H1 (cell line): ENCODE measurements at regions not wholly inside any gene's neighbourhood (a gene's known extent, or its start where the extent isn't known, plus 50 kb on each side); places are given as distances from the start of the nearest gene placed in this dataset.

Experiments used
- CTCF ChIA-PET: fragments of 300-600 bp; sonication (Branson Sonifier 250); formaldehyde crosslinking; loops from one replicate; lab custom pipeline; 2021; ENCODE audit not compliant: partially characterized antibody; lab: Charles Lee
- POLR2A ChIA-PET: fragments of 300-600 bp; sonication (Branson Sonifier 250); formaldehyde crosslinking; loops from one replicate; lab custom pipeline; 2021; ENCODE audit warnings: inconsistent platforms; ENCODE audit not compliant: partially characterized antibody; lab: Charles Lee
- DNase-seq, 2 experiments: peaks; one replicate each; pipeline versions ENCODE4 v3.0.0 to v3.0.0-alpha.2; 2010 to 2022; ENCODE audit warnings: low spot score in 2 of 2, low read depth in 1 of 2, mixed read lengths in 1 of 2
- FAIRE-seq: peaks from 2 replicates; lab custom pipeline; 2011; peaks lifted over from hg19 to GRCh38; lab: Jason Lieb, UNC
- H2AFZ ChIP-seq: 2 replicates; pipeline ENCODE4 v1.8.1; 2012; ENCODE audit warnings: low read length, inconsistent platforms
- H2AK5ac ChIP-seq: 2 replicates; pipeline ENCODE4 v1.6.1; 2013; ENCODE audit warnings: low read depth, low read length
- H2BK120ac ChIP-seq: replicated peaks from 2 replicates; pipeline ENCODE3; 2013; ENCODE audit warnings: low read depth, low read length, inconsistent platforms
- H2BK12ac ChIP-seq: 2 replicates; pipeline ENCODE4 v1.6.1; 2013; ENCODE audit warnings: low read depth, low read length
- H2BK15ac ChIP-seq: 2 replicates; pipeline ENCODE4 v1.6.1; 2013; ENCODE audit warnings: low read length
- H2BK20ac ChIP-seq: 2 replicates; pipeline ENCODE4 v1.6.1; 2013; ENCODE audit warnings: low read length
- H2BK5ac ChIP-seq: 2 replicates; pipeline ENCODE4 v1.6.1; 2013; ENCODE audit warnings: low read depth, low read length
- H3K14ac ChIP-seq: 2 replicates; pipeline ENCODE4 v1.6.1; 2013; ENCODE audit warnings: inconsistent platforms; ENCODE audit not compliant: insufficient read length
- H3K18ac ChIP-seq: 2 replicates; pipeline ENCODE4 v1.6.1; 2013; ENCODE audit warnings: low read length; ENCODE audit errors: extremely low read depth
- H3K23ac ChIP-seq: 2 replicates; pipeline ENCODE4 v1.6.1; 2013; ENCODE audit warnings: inconsistent platforms; ENCODE audit not compliant: insufficient read length
- H3K23me2 ChIP-seq: 2 replicates; pipeline ENCODE4 v1.6.1; 2013; ENCODE audit warnings: low read depth, low read length
- H3K27ac ChIP-seq: 2 replicates; pipeline ENCODE4 v1.6.1; 2011; ENCODE audit warnings: low read depth, low read length, inconsistent platforms
- H3K27me3 ChIP-seq, 4 experiments: replicated peaks in 1 of 4; 1 replicate in 1 of 4; 2 replicates in 3 of 4; pipeline versions ENCODE4 v1.6.1 to v1.8.1; 2011 to 2013; ENCODE audit warnings: low read length in 3 of 4, mild to moderate bottlenecking in 3 of 4, inconsistent platforms in 2 of 4, mixed read lengths in 2 of 4, moderate library complexity in 1 of 4; ENCODE audit not compliant: control insufficient read depth in 3 of 4, insufficient read depth in 3 of 4; ENCODE audit errors: extremely low read depth in 1 of 4
- H3K36me3 ChIP-seq, 4 experiments: 2 replicates each; pipeline versions ENCODE4 v1.6.1 to v1.8.1; 2011 to 2013; ENCODE audit warnings: mild to moderate bottlenecking in 4 of 4, low read length in 3 of 4, moderate library complexity in 2 of 4, control low read depth in 1 of 4, inconsistent platforms in 1 of 4; ENCODE audit not compliant: insufficient read depth in 4 of 4, control insufficient read depth in 2 of 4
- H3K4ac ChIP-seq: replicated peaks from 2 replicates; pipeline ENCODE3; 2013; ENCODE audit warnings: low read length, low read depth, mixed read lengths, inconsistent platforms; ENCODE audit not compliant: insufficient read length
- H3K4me1 ChIP-seq, 4 experiments: replicated peaks in 1 of 4; 1 replicate in 1 of 4; 2 replicates in 3 of 4; pipeline versions ENCODE4 v1.6.1 to v1.8.1; 2011 to 2013; ENCODE audit warnings: low read length in 3 of 4, inconsistent platforms in 2 of 4, mixed read lengths in 1 of 4; ENCODE audit not compliant: insufficient read depth in 4 of 4, control insufficient read depth in 3 of 4
- H3K4me2 ChIP-seq, 2 experiments: 2 replicates each; pipeline versions ENCODE4 v1.6.1 to v1.8.1; 2011 to 2013; ENCODE audit warnings: low read depth in 2 of 2, low read length in 2 of 2, control low read depth in 1 of 2, inconsistent platforms in 1 of 2, mild to moderate bottlenecking in 1 of 2; ENCODE audit not compliant: insufficient read depth in 1 of 2
- H3K4me3 ChIP-seq, 4 experiments: fragments of 200-600, 300-600 bp in 1 of 4; sonication (generic), shearing (Covaris generic), sonication (Bioruptor Twin) in 1 of 4; 2 replicates each; pipeline versions ENCODE4 v1.5.1 to v1.8.1; 2011 to 2016; ENCODE audit warnings: low read length in 4 of 4, low read depth in 3 of 4, control low read depth in 2 of 4, inconsistent platforms in 2 of 4, mild to moderate bottlenecking in 2 of 4, mixed read lengths in 1 of 4, moderate library complexity in 1 of 4; ENCODE audit not compliant: insufficient read depth in 2 of 4; ENCODE audit errors: extremely low read depth in 1 of 4
- H3K56ac ChIP-seq: replicated peaks from 2 replicates; pipeline ENCODE3; 2013; ENCODE audit warnings: low read depth, mild to moderate bottlenecking, mixed read lengths, low read length, inconsistent platforms; ENCODE audit not compliant: insufficient read length
- H3K79me1 ChIP-seq: 2 replicates; pipeline ENCODE4 v1.6.1; 2013; ENCODE audit warnings: low read depth, low read length, control low read depth
- H3K79me2 ChIP-seq, 2 experiments: 2 replicates each; pipeline versions ENCODE4 v1.6.1 to v1.8.1; 2012 to 2013; ENCODE audit warnings: low read length in 2 of 2, mild to moderate bottlenecking in 2 of 2, inconsistent platforms in 1 of 2; ENCODE audit not compliant: insufficient read depth in 2 of 2, control insufficient read depth in 1 of 2
- H3K9ac ChIP-seq, 4 experiments: replicated peaks in 1 of 4; 1 replicate in 1 of 4; 2 replicates in 3 of 4; pipeline versions ENCODE4 v1.6.1 to v1.8.1; 2011 to 2013; ENCODE audit warnings: low read depth in 3 of 4, low read length in 3 of 4, control low read depth in 2 of 4, mild to moderate bottlenecking in 2 of 4, moderate library complexity in 2 of 4, inconsistent platforms in 1 of 4; ENCODE audit errors: extremely low read depth in 1 of 4
- H3K9me3 ChIP-seq, 2 experiments: 2 replicates each; pipeline versions ENCODE4 v1.6.1 to v1.8.1; 2012 to 2013; ENCODE audit warnings: mild to moderate bottlenecking in 2 of 2, moderate library complexity in 2 of 2, control low read depth in 1 of 2, inconsistent platforms in 1 of 2, low read depth in 1 of 2, low read length in 1 of 2, mixed read lengths in 1 of 2; ENCODE audit not compliant: insufficient read depth in 2 of 2
- H4K20me1 ChIP-seq, 2 experiments: replicated peaks in 1 of 2; 2 replicates each; pipeline versions ENCODE3 to v1.8.1; 2011 to 2013; ENCODE audit warnings: inconsistent platforms in 2 of 2, low read length in 2 of 2, mild to moderate bottlenecking in 1 of 2; ENCODE audit not compliant: insufficient read depth in 2 of 2, control insufficient read depth in 1 of 2
- H4K5ac ChIP-seq: 2 replicates; pipeline ENCODE4 v1.6.1; 2013; ENCODE audit warnings: low read length, low read depth, mixed read lengths, inconsistent platforms; ENCODE audit not compliant: insufficient read length
- H4K8ac ChIP-seq: 2 replicates; pipeline ENCODE4 v1.8.0; 2013; ENCODE audit warnings: mild to moderate bottlenecking, moderate library complexity, low read length, inconsistent platforms; ENCODE audit not compliant: insufficient read depth; ENCODE audit errors: extremely low read depth
- H4K91ac ChIP-seq: replicated peaks from 2 replicates; pipeline ENCODE3; 2013; ENCODE audit warnings: low read length, mixed read lengths, inconsistent platforms; ENCODE audit not compliant: insufficient read length
- CEBPB ChIP-seq: IDR thresholded peaks from 2 replicates; pipeline ENCODE4 v1.6.1; 2012; ENCODE audit warnings: low read depth, low read length
- CREB1 ChIP-seq: IDR thresholded peaks from 2 replicates; pipeline ENCODE4 v1.6.1; 2012; ENCODE audit warnings: inconsistent platforms
- EP300 ChIP-seq, 2 experiments: IDR thresholded peaks; 1 replicate in 1 of 2; 2 replicates in 1 of 2; pipeline ENCODE4 v1.6.1; 2011 to 2012; ENCODE audit warnings: low read depth in 2 of 2, low read length in 2 of 2, mild to moderate bottlenecking in 2 of 2, borderline replicate concordance in 1 of 2, inconsistent platforms in 1 of 2, moderate library complexity in 1 of 2
- TAF7 ChIP-seq: optimal IDR thresholded peaks from 2 replicates; pipeline ENCODE3; 2011; ENCODE audit warnings: low read depth, mild to moderate bottlenecking, inconsistent platforms, low read length, moderate library complexity, borderline replicate concordance
- WGBS, 2 experiments: shearing (Covaris generic) in 1 of 2; methylation state at CpG; one replicate each; pipeline versions ENCODE4 v1.1.6 to v1.1.7; 2013 to 2015; ENCODE audit warnings: low lambda C conversion rate in 2 of 2, mixed read lengths in 2 of 2, inconsistent platforms in 1 of 2, low coverage in 1 of 2, missing lambda C conversion rate in 1 of 2; ENCODE audit not compliant: insufficient replicate concordance in 2 of 2, insufficient coverage in 1 of 2, insufficient read length in 1 of 2; ENCODE audit errors: extremely low coverage in 1 of 2, missing lambda C conversion rate in 1 of 2; 5-methylcytosine and 5-hydroxymethylcytosine counted together

GRCh38 chr1:157279802-157280140, 141.6 kb upstream of the ETV3 start:
- peaks cover 14% of the 10 kb centered on the region; the same call in 1 of the 2 replicates for H3K23me2 ChIP-seq

More at GRCh38 chr1:157279802-157280140, 141.6 kb upstream of the ETV3 start:
- Histone ChIP-seq H3K23ac (no peak overlapping the region), H3K9ac (no peak overlapping the region), H2BK15ac (no peak overlapping the region), H2BK120ac (no peak overlapping the region), H2AFZ (no peak overlapping the region), H3K4me3 (no peak overlapping the region), H4K8ac (no peak overlapping the region), H2BK5ac (no peak overlapping the region; the same call in 1 of the 2 replicates), H3K79me1 (no peaks in the 10 kb centered on the region), H3K9me3 (no peaks in the 10 kb centered on the region), H3K14ac (no peak overlapping the region)
- no peak for TF ChIP-seq CEBPB
- TF ChIP-seq CREB1 = no peak
- TF ChIP-seq TAF7 = peak; percentile 18
- TF ChIP-seq EP300 (IDR thresholded peaks at IDR 0.05; ENCODE audit: borderline replicate concordance in 1 of 2, low read depth in 2 of 2, low read length in 2 of 2) = no peak
- TF ChIP-seq, all 59 proteins: peak for 1
- no peak overlapping the region for H3K56ac ChIP-seq
- H3K36me3 ChIP-seq = no peaks in the 10 kb centered on the region; a peak in 1 of 8 replicates
- no peak overlapping the region for H2BK20ac ChIP-seq
- CTCF ChIA-PET = interaction anchor here (0.9 to 1.4 kb wide), 3 partner anchors 29 to 215 kb away, joined by 3 to 4 read pairs (median 4); no protein-coding TSS in a partner anchor
- H2AK5ac ChIP-seq = no peak overlapping the region
- peak overlapping the region; percentile 78 for H3K18ac ChIP-seq
- POLR2A ChIA-PET = no interaction called here
- H3K4me2 ChIP-seq = no peak overlapping the region
- H4K20me1 ChIP-seq = no peaks in the 10 kb centered on the region
- peaks cover 0 to 5% (median 2%) of the 10 kb centered on the region in 4 experiments; a peak in 2 of 7 replicates for H3K4me1 ChIP-seq
- H3K4ac ChIP-seq = no peak overlapping the region
- no peak overlapping the region for H2BK12ac ChIP-seq
- H4K91ac ChIP-seq = no peak overlapping the region
- WGBS, 2 experiments = 77% methylated on average over 3 of the region's 3 CpGs; no CpG with 5 or more reads in 1 of the 2 experiments
- H3K79me2 ChIP-seq = no peaks in the 10 kb centered on the region
- H3K27me3 ChIP-seq = peaks cover 0 to 7% (median 3%) of the 10 kb centered on the region in 4 experiments; a peak in 4 of 7 replicates
- DNase-seq (no peak), FAIRE-seq (no peak)
- no peak overlapping the region for H3K27ac ChIP-seq
- H4K5ac ChIP-seq = no peak overlapping the region
